Upper lobe of left lung (tissue), 6 donors: ENCODE measurements at regions not wholly inside any gene's neighbourhood (a gene's known extent, or its start where the extent isn't known, plus 50 kb on each side); places are given as distances from the start of the nearest gene placed in this dataset.

Experiments used
- ATAC-seq, 2 donors: fragments of 200-7000 bp; cut with Tn5 transposase; one replicate each; pipeline ENCODE4 v1.9.1; 2022; ENCODE audit warnings: mild to moderate bottlenecking in 2 of 2, moderate library complexity in 2 of 2; ENCODE audit not compliant: low FRiP score in 2 of 2
- DNase-seq, 2 donors: peaks; one replicate each; pipeline ENCODE4 v3.0.0-alpha.2; 2019 to 2020
- H3K27ac ChIP-seq, 4 donors: fragments of 200-600 bp; sonication (generic); one replicate each; pipeline ENCODE4 v1.5.1; 2016 to 2019
- H3K27me3 ChIP-seq, 4 donors: fragments of 200-600 bp; sonication (generic); one replicate each; pipeline ENCODE4 v1.5.1; 2017 to 2019
- H3K36me3 ChIP-seq, 4 donors: fragments of 200-600 bp; sonication (generic); one replicate each; pipeline ENCODE4 v1.5.1; 2016 to 2019
- H3K4me1 ChIP-seq, 4 donors: fragments of 200-600 bp; sonication (generic); one replicate each; pipeline ENCODE4 v1.5.1; 2018 to 2019
- H3K4me3 ChIP-seq, 4 donors: fragments of 200-600 bp; sonication (generic); one replicate each; pipeline ENCODE4 v1.5.1; 2017 to 2019; ENCODE audit warnings: mild to moderate bottlenecking in 2 of 4, moderate library complexity in 1 of 4
- H3K9me3 ChIP-seq, 4 donors: fragments of 200-600 bp; sonication (generic); one replicate each; pipeline ENCODE4 v1.5.1; 2018 to 2019
- CTCF ChIP-seq, 6 experiments: fragments of 450-650 bp in 4 of 6; fragments of 200-600 bp in 2 of 6; sonication (generic) in 2 of 6; IDR thresholded peaks; one replicate each; pipeline ENCODE4 v1.5.1; 2016 to 2019; ENCODE audit warnings: antibody characterized with exemption in 6 of 6
- EP300 ChIP-seq, 4 donors: sonication (generic); formaldehyde crosslinking; IDR thresholded peaks; one replicate each; pipeline ENCODE4 v1.5.1; 2017; ENCODE audit warnings: antibody characterized with exemption in 4 of 4, control low read depth in 2 of 4
- POLR2A ChIP-seq, 4 donors: fragments of 450-650 bp; IDR thresholded peaks; one replicate each; pipeline ENCODE4 v1.5.1; 2016 to 2017; ENCODE audit warnings: antibody characterized with exemption in 4 of 4, mild to moderate bottlenecking in 2 of 4
- POLR2AphosphoS5 ChIP-seq, 2 donors: sonication (generic); formaldehyde crosslinking; IDR thresholded peaks; one replicate each; pipeline ENCODE4 v1.5.1; 2017; ENCODE audit warnings: antibody characterized with exemption in 2 of 2
- WGBS, 2 donors: methylation state at CpG; one replicate each; pipeline ENCODE4 v1.1.5; 2017 to 2018; 5-methylcytosine and 5-hydroxymethylcytosine counted together
- donor health status: DM: no; HTN: no; CAD: no; lungs with moderate emphysema.
- donor health status: DM: no; HTN: yes; CAD: no; lungs with severe emphysema.

DNA sequence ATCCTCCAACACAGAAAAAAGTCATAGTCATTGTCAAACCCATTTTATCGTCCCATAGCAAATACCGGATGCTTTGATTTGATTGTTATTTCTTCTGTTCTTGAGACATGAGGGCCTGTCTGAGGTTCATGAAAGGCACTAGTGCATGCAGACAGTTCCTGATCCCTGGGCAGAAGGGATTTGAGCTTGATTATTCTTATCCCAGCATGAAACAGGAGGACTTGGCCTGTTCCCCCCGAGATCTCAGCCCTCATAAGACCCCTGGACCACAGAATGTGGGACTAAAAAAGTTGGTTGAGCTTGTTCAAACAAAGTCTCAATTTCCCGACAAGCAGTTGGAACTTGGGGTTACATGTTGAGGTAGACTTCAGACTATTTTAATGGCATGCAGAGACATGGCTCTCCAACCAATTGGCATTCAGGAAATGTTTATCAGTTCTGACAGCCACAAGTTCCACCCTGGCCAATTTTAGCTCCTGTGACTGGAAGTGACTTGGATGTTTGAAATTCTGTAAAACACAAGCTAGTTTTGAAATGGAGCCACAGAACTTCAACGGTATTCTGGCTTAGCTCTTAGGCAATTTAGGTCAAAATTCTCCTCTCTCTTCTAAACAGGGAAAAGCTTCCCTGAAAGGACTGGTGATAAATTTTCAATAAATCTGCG is 366.9 kb upstream of the SLC14A2 start:
- no peaks in the 10 kb centered on the region for H3K27me3 ChIP-seq
- ATAC-seq, result peak; percentile 47 to 61
- TF ChIP-seq EP300 (IDR thresholded peaks at IDR 0.05), result peak in 1 of 4 donors; percentile 77
- no peak for TF ChIP-seq CTCF (IDR thresholded peaks at IDR 0.05)
- TF ChIP-seq POLR2AphosphoS5 (IDR thresholded peaks at IDR 0.05), result peak in 1 of 2 donors; percentile 43
- no peak for TF ChIP-seq POLR2A (IDR thresholded peaks at IDR 0.05)
- no peaks in the 10 kb centered on the region for H3K9me3 ChIP-seq
- no peak overlapping the region for H3K4me3 ChIP-seq
- peaks cover 0 to 14% (median 9%) of the 10 kb centered on the region in 4 donors for H3K4me1 ChIP-seq
- WGBS, 2 donors, result 22 to 26% methylated on average over 6 of the region's 6 CpGs
- H3K36me3 ChIP-seq, result no peaks in the 10 kb centered on the region
- DNase-seq, result no peak
- H3K27ac ChIP-seq, result peak overlapping the region; percentile 32 to 81 (median 60)

- no peaks in the 10 kb centered on the region for H3K36me3 ChIP-seq
- peak overlapping the region in 3 of 4 donors; percentile 0 to 81 (median 47) for H3K27ac ChIP-seq
- no peak for TF ChIP-seq POLR2A (IDR thresholded peaks at IDR 0.05)
- no peak for TF ChIP-seq EP300 (IDR thresholded peaks at IDR 0.05)
- no peak for TF ChIP-seq POLR2AphosphoS5 (IDR thresholded peaks at IDR 0.05)
- no peak for TF ChIP-seq CTCF (IDR thresholded peaks at IDR 0.05)
- peaks cover 0 to 14% (median 10%) of the 10 kb centered on the region in 4 donors for H3K4me1 ChIP-seq
- H3K9me3 ChIP-seq, result no peaks in the 10 kb centered on the region
- DNase-seq (no peak), ATAC-seq (peak in 1 of 2 donors; percentile 61)
- H3K4me3 ChIP-seq, result no peak overlapping the region
- 39 to 63% methylated on average over 1 of the region's 1 CpG for WGBS, 2 donors
- no peaks in the 10 kb centered on the region for H3K27me3 ChIP-seq
Measured at GRCh38 chr18:45249246-45249661, 366.0 kb upstream of the SLC14A2 start.

DNA sequence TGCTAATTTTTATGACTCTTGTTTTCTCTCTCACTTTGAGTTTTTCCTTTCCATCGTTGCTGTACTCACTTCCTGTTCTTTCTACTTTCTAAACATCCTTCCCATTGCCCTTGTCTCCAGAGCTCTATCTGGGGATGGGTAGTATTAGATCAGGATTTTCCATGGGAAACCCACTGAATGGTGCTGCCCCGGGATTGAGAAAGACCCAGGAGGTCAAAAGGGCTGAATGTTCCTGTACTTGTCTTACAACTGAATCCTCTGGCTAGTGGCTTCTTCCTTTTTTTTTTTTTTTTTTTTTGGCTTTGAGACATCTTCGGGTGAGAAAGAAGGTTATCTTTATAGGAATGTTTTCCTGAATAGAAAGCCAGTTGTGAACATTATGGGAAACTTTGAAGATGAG is 364.8 kb upstream of the SLC14A2 start:
- Histone ChIP-seq H3K36me3 (no peaks in the 10 kb centered on the region), H3K27ac (peak overlapping the region in 1 of 4 donors; percentile 0), H3K9me3 (no peaks in the 10 kb centered on the region), H3K4me3 (no peak overlapping the region), H3K4me1 (peaks cover 0 to 17% (median 14%) of the 10 kb centered on the region in 4 donors), H3K27me3 (no peaks in the 10 kb centered on the region)
- 42 to 50% methylated on average over 3 of the region's 3 CpGs for WGBS, 2 donors
- no peak for ATAC-seq
- TF ChIP-seq POLR2A (IDR thresholded peaks at IDR 0.05), result no peak
- no peak for DNase-seq

DNA sequence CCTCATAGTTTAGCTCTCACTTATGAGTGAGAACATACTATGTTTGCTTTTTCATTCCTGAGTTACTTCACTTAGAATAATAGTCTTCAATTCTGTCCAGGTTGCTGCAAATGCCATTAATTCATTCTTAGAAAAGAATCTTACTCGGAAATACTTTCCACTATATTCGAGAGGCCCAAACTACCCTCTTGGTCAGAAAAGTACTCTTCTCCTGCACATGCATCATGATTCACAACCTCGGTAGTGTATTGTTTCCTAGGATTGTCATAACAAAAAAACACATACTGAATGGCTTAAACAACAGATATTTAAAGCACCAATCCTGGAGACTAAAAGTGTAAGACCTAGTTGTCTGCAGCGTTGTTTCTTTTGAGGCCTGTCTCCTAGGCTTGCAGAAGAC is 364.0 kb upstream of the SLC14A2 start:
- H3K9me3 ChIP-seq, result no peaks in the 10 kb centered on the region
- H3K4me3 ChIP-seq, result no peak overlapping the region
- H3K27me3 ChIP-seq, result no peaks in the 10 kb centered on the region
- H3K4me1 ChIP-seq, result peaks cover 0 to 21% (median 14%) of the 10 kb centered on the region in 4 donors
- ATAC-seq (no peak), DNase-seq (no peak)
- H3K36me3 ChIP-seq, result no peaks in the 10 kb centered on the region
- TF ChIP-seq POLR2A (IDR thresholded peaks at IDR 0.05), result no peak
- no peak for TF ChIP-seq EP300 (IDR thresholded peaks at IDR 0.05)
- no peak for TF ChIP-seq POLR2AphosphoS5 (IDR thresholded peaks at IDR 0.05)
- no peak for TF ChIP-seq CTCF (IDR thresholded peaks at IDR 0.05)
- H3K27ac ChIP-seq, result no peak overlapping the region
- WGBS, 2 donors, result 83% methylated on average over 4 of the region's 4 CpGs

GRCh38 chr18:45252474-45252873 is 362.8 kb upstream of the SLC14A2 start:
- TF ChIP-seq POLR2AphosphoS5 (IDR thresholded peaks at IDR 0.05) (no peak), CTCF (IDR thresholded peaks at IDR 0.05) (no peak), EP300 (IDR thresholded peaks at IDR 0.05) (no peak)
- H3K27ac ChIP-seq, result no peak overlapping the region
- no peak overlapping the region for H3K4me3 ChIP-seq
- DNase-seq, result no peak
- peaks cover 0 to 21% (median 13%) of the 10 kb centered on the region in 4 donors for H3K4me1 ChIP-seq
- no peak for ATAC-seq
- no peaks in the 10 kb centered on the region for H3K27me3 ChIP-seq
- 86 to 88% methylated on average over 2 of the region's 2 CpGs for WGBS, 2 donors
- no peaks in the 10 kb centered on the region for H3K36me3 ChIP-seq
- H3K9me3 ChIP-seq, result no peaks in the 10 kb centered on the region
